AG09309 (cell line): ENCODE measurements at regions not wholly inside any gene's neighbourhood (a gene's known extent, or its start where the extent isn't known, plus 50 kb on each side); places are given as distances from the start of the nearest gene placed in this dataset.
A peak's percentile ranks its signal among the peaks of the same experiment; 100 is the strongest.

Source experiments
- DNase-seq: peaks from one replicate; pipeline ENCODE4 v3.0.0-alpha.2; 2010; ENCODE audit warnings: low read depth
- H3K4me3 ChIP-seq: 2 replicates; pipeline ENCODE4 v1.5.1; 2011; ENCODE audit warnings: mild to moderate bottlenecking, low read depth, low read length, moderate library complexity; ENCODE audit not compliant: control insufficient read depth
- CTCF ChIP-seq: IDR thresholded peaks from 2 replicates; pipeline ENCODE4 v1.5.1; 2011; ENCODE audit warnings: mild to moderate bottlenecking, low read depth, low read length, inconsistent platforms; ENCODE audit not compliant: insufficient read depth, control insufficient read depth; ENCODE audit errors: missing control alignments

- no peak for TF ChIP-seq CTCF
- peak; percentile 10 for DNase-seq
- H3K4me3 ChIP-seq, result no peak overlapping the region
Observed at GRCh38 chr3:157844800-157845565, 261.2 kb downstream of the SHOX2 start.

- DNase-seq, result no peak
- TF ChIP-seq CTCF, result no peak
- no peak overlapping the region for H3K4me3 ChIP-seq
Observed at GRCh38 chr3:157844216-157844615, 262.0 kb downstream of the SHOX2 start.

GRCh38 chr3:157841029-157841428, 265.2 kb downstream of the SHOX2 start:
- TF ChIP-seq CTCF, result no peak
- H3K4me3 ChIP-seq, result no peak overlapping the region
- no peak for DNase-seq

- no peak for TF ChIP-seq CTCF
- H3K4me3 ChIP-seq, result no peak overlapping the region
- DNase-seq, result no peak
Observed at GRCh38 chr3:157840564-157840963, 265.7 kb downstream of the SHOX2 start.

GRCh38 chr3:157838457-157838856, 267.8 kb downstream of the SHOX2 start:
- TF ChIP-seq CTCF, result no peak

GRCh38 chr3:157837336-157837735, 268.9 kb downstream of the SHOX2 start:
- no peak for DNase-seq

More at GRCh38 chr3:157838457-157838856, 267.8 kb downstream of the SHOX2 start:
- no peak overlapping the region for H3K4me3 ChIP-seq
- no peak for DNase-seq

More at GRCh38 chr3:157837336-157837735, 268.9 kb downstream of the SHOX2 start:
- no peak overlapping the region for H3K4me3 ChIP-seq
- no peak for TF ChIP-seq CTCF
